Subcutaneous abdominal adipose tissue (tissue), 5 donors: ENCODE measurements at regions not wholly inside any gene's neighbourhood (a gene's known extent, or its start where the extent isn't known, plus 50 kb on each side); places are given as distances from the start of the nearest gene placed in this dataset.

Experiments
- H3K27ac ChIP-seq: one replicate; pipeline ENCODE4 v1.7.0; 2013; ENCODE audit warnings: low read depth, mild to moderate bottlenecking, inconsistent platforms, low read length, moderate library complexity
- H3K27me3 ChIP-seq, 5 donors: one replicate each; pipeline ENCODE4 v1.7.0; 2013; ENCODE audit warnings: low read length in 5 of 5, inconsistent platforms in 1 of 5; ENCODE audit not compliant: control insufficient read depth in 5 of 5, insufficient read depth in 4 of 5
- H3K36me3 ChIP-seq, 5 donors: one replicate each; pipeline ENCODE4 v1.7.0; 2013; ENCODE audit warnings: low read length in 5 of 5; ENCODE audit not compliant: control insufficient read depth in 5 of 5, insufficient read depth in 5 of 5
- H3K4me1 ChIP-seq, 5 donors: one replicate each; pipeline ENCODE4 v1.7.0; 2013; ENCODE audit warnings: low read length in 5 of 5, mild to moderate bottlenecking in 3 of 5, moderate library complexity in 1 of 5; ENCODE audit not compliant: control insufficient read depth in 5 of 5, insufficient read depth in 5 of 5
- H3K4me3 ChIP-seq, 5 donors: one replicate each; pipeline ENCODE4 v1.7.0; 2013; ENCODE audit warnings: low read length in 5 of 5, low read depth in 1 of 5
- H3K9ac ChIP-seq, 5 donors: one replicate each; pipeline ENCODE4 v1.7.0; 2013; ENCODE audit warnings: low read length in 5 of 5, mild to moderate bottlenecking in 4 of 5, moderate library complexity in 3 of 5
- H3K9me3 ChIP-seq, 5 donors: one replicate each; pipeline ENCODE4 v1.7.0; 2013; ENCODE audit warnings: low read length in 5 of 5; ENCODE audit not compliant: control insufficient read depth in 5 of 5
- donor health status: healthy.
- donor health status: healthy.
- donor health status: healthy.
- donor health status: healthy.
- donor health status: healthy.

GRCh38 chr3:74537164-74537563, 77.3 kb downstream of the CNTN3 start:
- no peak overlapping the region for H3K27ac ChIP-seq
- peaks cover 0 to 7% (median 3%) of the 10 kb centered on the region in 5 donors for H3K4me1 ChIP-seq
- H3K9me3 ChIP-seq, result no peaks in the 10 kb centered on the region
- H3K9ac ChIP-seq, result no peak overlapping the region
- no peaks in the 10 kb centered on the region for H3K27me3 ChIP-seq
- no peak overlapping the region for H3K4me3 ChIP-seq
- no peaks in the 10 kb centered on the region for H3K36me3 ChIP-seq

- Histone ChIP-seq H3K27me3 (no peaks in the 10 kb centered on the region), H3K9ac (no peak overlapping the region), H3K36me3 (no peaks in the 10 kb centered on the region), H3K4me1 (peaks cover 0 to 7% (median 3%) of the 10 kb centered on the region in 5 donors), H3K9me3 (no peaks in the 10 kb centered on the region), H3K27ac (no peak overlapping the region), H3K4me3 (no peak overlapping the region)
Measured at GRCh38 chr3:74535281-74535680, 79.2 kb downstream of the CNTN3 start.

- no peak overlapping the region for H3K27ac ChIP-seq
- H3K4me3 ChIP-seq, result no peak overlapping the region
- H3K36me3 ChIP-seq, result no peaks in the 10 kb centered on the region
- H3K9me3 ChIP-seq, result no peaks in the 10 kb centered on the region
- no peaks in the 10 kb centered on the region for H3K27me3 ChIP-seq
- peaks cover 0 to 7% (median 0%) of the 10 kb centered on the region in 5 donors for H3K4me1 ChIP-seq
- no peak overlapping the region for H3K9ac ChIP-seq
Measured at GRCh38 chr3:74534611-74535010, 79.8 kb downstream of the CNTN3 start.

GRCh38 chr3:74532446-74532845, 82.0 kb downstream of the CNTN3 start:
- H3K4me1 ChIP-seq, result peaks cover 0 to 4% (median 0%) of the 10 kb centered on the region in 5 donors
- no peak overlapping the region for H3K27ac ChIP-seq
- H3K9me3 ChIP-seq, result no peaks in the 10 kb centered on the region
- no peaks in the 10 kb centered on the region for H3K27me3 ChIP-seq
- no peak overlapping the region for H3K4me3 ChIP-seq
- no peaks in the 10 kb centered on the region for H3K36me3 ChIP-seq
- H3K9ac ChIP-seq, result no peak overlapping the region

GRCh38 chr3:74531491-74531890, 83.0 kb downstream of the CNTN3 start:
- H3K36me3 ChIP-seq, result no peaks in the 10 kb centered on the region
- H3K9ac ChIP-seq, result no peak overlapping the region
- H3K27me3 ChIP-seq, result no peaks in the 10 kb centered on the region
- H3K9me3 ChIP-seq, result no peaks in the 10 kb centered on the region
- H3K4me3 ChIP-seq, result no peak overlapping the region
- no peaks in the 10 kb centered on the region for H3K4me1 ChIP-seq
- no peak overlapping the region for H3K27ac ChIP-seq

- no peaks in the 10 kb centered on the region for H3K36me3 ChIP-seq
- no peak overlapping the region for H3K27ac ChIP-seq
- H3K4me3 ChIP-seq, result no peak overlapping the region
- H3K27me3 ChIP-seq, result no peaks in the 10 kb centered on the region
- no peaks in the 10 kb centered on the region for H3K4me1 ChIP-seq
- H3K9me3 ChIP-seq, result no peaks in the 10 kb centered on the region
- H3K9ac ChIP-seq, result no peak overlapping the region
Measured at GRCh38 chr3:74529145-74529544, 85.3 kb downstream of the CNTN3 start.

GRCh38 chr3:74527566-74527965, 86.9 kb downstream of the CNTN3 start:
- no peaks in the 10 kb centered on the region for H3K36me3 ChIP-seq
- H3K9me3 ChIP-seq, result no peaks in the 10 kb centered on the region
- no peak overlapping the region for H3K9ac ChIP-seq
- H3K4me3 ChIP-seq, result no peak overlapping the region
- no peak overlapping the region for H3K27ac ChIP-seq
- no peaks in the 10 kb centered on the region for H3K4me1 ChIP-seq
- H3K27me3 ChIP-seq, result no peaks in the 10 kb centered on the region

- Histone ChIP-seq H3K36me3 (no peaks in the 10 kb centered on the region), H3K9me3 (no peaks in the 10 kb centered on the region), H3K4me1 (no peaks in the 10 kb centered on the region)
Measured at GRCh38 chr3:74523811-74524210, 90.6 kb downstream of the CNTN3 start.

GRCh38 chr3:74520895-74521294, 93.6 kb downstream of the CNTN3 start:
- H3K36me3 ChIP-seq, result no peaks in the 10 kb centered on the region
- H3K27ac ChIP-seq, result no peak overlapping the region
- H3K9me3 ChIP-seq, result no peaks in the 10 kb centered on the region
- H3K4me1 ChIP-seq, result no peaks in the 10 kb centered on the region
- H3K27me3 ChIP-seq, result no peaks in the 10 kb centered on the region
- no peak overlapping the region for H3K4me3 ChIP-seq
- no peak overlapping the region for H3K9ac ChIP-seq

More at GRCh38 chr3:74523811-74524210, 90.6 kb downstream of the CNTN3 start:
- Histone ChIP-seq H3K9ac (no peak overlapping the region), H3K4me3 (no peak overlapping the region), H3K27me3 (no peaks in the 10 kb centered on the region), H3K27ac (no peak overlapping the region)

GRCh38 chr3:74518610-74519009, 95.8 kb downstream of the CNTN3 start:
- H3K9ac ChIP-seq, result no peak overlapping the region
- no peak overlapping the region for H3K27ac ChIP-seq
- no peaks in the 10 kb centered on the region for H3K4me1 ChIP-seq
- H3K9me3 ChIP-seq, result no peaks in the 10 kb centered on the region
- H3K27me3 ChIP-seq, result no peaks in the 10 kb centered on the region
- no peaks in the 10 kb centered on the region for H3K36me3 ChIP-seq
- no peak overlapping the region for H3K4me3 ChIP-seq

- Histone ChIP-seq H3K27ac (no peak overlapping the region), H3K27me3 (no peaks in the 10 kb centered on the region), H3K36me3 (no peaks in the 10 kb centered on the region), H3K4me1 (no peaks in the 10 kb centered on the region), H3K4me3 (no peak overlapping the region), H3K9me3 (no peaks in the 10 kb centered on the region), H3K9ac (no peak overlapping the region)
Measured at GRCh38 chr3:74516019-74516418, 98.4 kb downstream of the CNTN3 start.
